Bone marrow (tissue), 2 donors: ENCODE measurements at regions not wholly inside any gene's neighbourhood (a gene's known extent, or its start where the extent isn't known, plus 50 kb on each side); places are given as distances from the start of the nearest gene placed in this dataset.

Experiments
- DNase-seq, 2 donors: peaks; one replicate each; lab custom pipeline; 2025; lab: John Stamatoyannopoulos, UW

DNA sequence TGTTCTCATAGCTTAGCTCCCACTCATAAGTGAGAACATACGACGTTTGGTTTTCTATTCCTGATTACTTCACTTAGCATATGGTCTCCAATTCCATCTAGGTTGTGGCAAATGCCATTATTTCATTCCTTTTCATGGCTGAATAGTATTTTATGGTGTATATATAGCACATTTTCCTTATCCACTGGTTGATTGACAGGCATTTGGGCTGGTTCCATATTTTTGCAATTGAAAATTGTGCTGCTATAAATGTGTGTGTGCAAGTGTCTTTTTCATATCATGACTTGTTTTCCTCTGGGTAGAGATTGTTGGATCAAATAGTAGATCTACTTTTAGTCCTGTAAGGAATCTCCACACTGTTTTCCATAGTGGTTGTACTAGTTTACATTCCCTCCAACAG is 133.0 kb upstream of the TAB2 start:
- no peak for DNase-seq

DNA sequence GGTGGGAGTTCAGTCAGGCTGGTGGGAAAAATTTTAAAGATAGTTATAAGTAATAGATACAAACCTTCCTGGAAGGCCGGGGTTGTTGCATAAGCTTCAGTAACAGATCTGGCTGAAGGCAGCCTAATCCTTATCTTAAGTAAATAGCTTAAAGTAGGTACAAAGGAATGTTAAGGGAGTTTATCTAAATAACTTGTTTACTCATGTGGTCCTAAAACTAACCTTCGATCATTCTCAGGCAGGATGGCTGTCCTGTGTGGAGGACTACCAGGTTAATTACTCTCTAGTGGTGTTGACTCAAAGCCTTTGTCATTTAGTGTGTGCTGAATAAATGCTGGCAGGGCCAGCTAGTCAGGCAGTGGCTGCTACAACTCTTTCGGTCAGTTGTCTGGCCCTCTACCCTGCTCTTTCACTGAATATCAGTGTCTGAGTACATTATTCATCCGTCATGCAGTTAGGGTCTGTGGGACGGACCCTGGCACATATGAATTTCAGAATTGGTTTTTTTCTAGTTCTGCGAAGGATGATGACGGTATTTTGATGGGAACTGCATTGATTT is 131.6 kb upstream of the TAB2 start:
- DNase-seq, result no peak

DNA sequence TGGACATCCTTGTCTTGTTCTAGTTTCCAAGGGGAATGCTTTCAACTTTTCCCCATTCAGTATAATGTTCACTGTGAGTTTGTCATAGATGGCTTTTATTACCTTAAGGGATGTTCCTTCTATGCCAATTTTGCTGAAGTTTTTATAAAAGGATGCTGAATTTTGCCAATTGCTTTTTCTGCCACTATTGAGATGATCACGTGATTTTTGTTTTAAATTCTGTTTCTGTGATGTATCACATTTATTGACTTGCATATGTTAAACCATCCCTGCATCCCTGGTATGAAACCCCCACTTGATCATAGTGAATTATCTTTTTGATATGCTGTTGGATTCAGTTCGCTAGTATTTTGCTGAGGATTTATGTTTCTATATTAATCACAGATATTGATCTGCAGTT is 130.6 kb upstream of the TAB2 start:
- DNase-seq, result no peak

DNA sequence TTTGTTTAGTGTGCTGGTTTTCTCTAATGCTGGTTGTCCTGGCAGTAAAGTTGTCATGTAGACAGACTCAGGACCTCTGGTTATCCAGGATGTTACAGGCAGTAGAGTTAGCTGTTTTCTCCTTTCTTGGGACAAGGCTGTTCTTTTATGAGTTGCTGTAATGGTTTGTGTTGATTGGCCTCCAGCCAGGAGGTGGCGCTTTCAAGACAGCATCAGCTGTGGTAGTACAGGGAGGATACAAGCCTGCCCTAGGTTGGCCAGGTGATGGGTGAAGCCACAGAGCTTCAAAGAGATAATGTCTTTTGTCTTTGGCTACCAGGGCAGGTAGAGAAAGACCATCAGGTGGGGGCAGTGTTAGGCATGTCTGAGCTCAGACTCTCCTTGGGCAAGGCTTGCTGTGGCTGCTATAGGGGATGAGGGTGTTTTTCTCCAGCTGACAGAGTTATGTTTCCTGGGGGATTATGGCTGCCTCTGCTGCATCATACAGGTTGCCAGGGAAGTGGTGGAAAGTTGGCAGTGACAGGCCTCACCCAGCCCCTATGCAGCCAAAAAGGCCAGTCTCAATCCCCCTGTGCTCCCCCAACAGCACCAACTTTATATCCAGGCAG is 127.2 kb upstream of the TAB2 start:
- no peak for DNase-seq

DNA sequence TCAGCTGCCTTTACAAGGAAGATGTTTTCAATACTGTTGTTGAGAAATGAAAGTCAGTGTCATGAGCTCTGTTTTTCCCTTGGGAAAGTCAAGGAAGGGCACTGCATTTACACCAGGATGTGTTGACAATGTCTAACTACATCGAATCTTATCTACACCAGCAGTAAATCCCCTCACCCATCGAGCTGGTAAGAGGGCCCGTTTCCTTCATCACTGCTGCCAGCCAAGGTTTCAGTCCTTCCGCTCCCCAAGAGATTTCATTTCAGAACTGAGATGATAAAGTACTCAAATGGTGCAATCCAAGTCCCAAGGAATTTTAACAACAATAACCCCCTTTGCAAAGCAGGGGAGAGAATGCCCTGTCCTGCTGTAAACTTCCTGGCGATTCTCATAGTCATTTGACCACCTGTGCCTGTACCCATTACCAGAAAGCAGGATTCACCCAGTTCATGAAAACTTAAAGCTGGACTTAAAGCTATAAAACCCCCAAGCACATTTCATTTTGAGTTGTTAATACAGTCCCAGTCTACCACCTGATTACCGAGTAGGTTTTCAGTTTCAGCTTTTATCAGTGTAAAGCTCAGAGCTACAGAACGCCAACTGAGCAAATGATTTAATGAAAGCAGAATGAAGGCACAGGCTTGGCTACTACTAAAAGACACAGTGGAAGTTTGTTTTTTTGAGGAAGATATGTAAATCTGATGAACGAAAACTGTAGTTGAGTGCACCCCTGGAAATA is 122.5 kb upstream of the TAB2 start:
- DNase-seq, result no peak

DNA sequence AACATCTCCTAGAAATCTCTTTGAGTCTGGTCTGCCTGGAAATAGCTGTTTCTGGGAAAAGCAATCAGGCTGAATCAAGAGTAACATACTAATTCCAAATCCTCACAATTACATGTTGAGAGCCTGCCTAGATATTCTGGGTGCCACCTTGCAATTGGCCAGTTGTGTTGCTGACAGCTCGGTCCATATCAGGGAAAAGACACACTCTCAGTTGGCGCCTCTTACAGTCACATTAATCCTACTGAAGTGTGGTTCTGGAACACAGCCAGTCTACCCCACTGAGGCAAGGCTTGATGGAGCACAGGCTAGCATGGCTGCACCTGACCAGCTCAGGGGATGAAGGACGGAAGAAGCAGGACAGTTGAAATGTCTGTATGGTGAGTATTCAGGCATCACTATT is 121.4 kb upstream of the TAB2 start:
- DNase-seq, result no peak

DNA sequence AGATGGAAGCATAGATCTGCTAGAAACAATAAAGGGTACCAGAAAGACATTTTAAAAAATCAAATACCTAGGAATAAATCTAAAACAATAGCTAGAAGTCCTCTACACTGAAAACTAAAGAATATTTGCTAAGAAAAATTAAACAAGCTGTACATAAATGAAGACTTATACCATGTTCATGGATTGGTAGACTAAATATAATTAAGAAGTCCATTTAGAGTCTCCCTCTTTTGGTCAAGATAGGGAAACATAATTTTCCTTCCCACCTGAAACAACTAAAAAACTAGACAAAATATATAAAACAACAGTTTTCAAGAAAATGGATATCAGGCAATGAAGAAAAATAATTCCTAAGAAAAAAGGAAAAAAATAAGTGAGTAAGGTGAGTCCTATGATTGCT is 120.0 kb upstream of the TAB2 start:
- DNase-seq, result no peak

GRCh38 chr6:149198265-149198664 is 119.2 kb upstream of the TAB2 start:
- no peak for DNase-seq

DNA sequence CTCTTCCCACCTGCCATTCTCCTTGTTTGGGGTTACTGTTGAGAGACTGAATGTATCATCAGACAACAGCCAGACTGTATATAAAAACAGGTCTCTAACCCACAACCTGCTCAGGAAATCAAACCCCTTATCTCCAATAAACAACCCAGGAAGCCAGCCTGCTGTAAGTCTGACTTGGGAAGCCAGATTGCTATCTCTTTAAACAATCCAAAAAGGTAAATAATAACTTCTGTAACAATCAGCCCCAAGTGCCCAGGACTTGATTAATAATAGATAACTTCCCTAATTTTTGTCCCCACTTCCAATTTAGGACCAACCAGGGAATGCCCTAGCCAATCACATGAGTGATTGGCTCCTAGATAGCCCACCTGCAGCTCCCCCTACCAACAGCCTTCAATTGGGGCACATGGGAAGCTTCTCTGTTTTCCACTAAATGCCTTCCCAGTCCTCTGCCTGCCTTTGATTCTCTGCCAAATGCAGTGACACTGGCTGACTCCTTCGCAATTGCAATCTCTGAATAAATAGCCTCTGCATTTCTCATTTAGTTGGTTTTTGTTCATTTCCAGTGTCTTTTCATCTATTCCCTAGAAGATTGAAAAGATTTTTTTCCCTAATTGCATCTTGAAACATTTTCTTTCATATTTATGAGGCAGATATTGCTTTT is 117.1 kb upstream of the TAB2 start:
- DNase-seq, result no peak

DNA sequence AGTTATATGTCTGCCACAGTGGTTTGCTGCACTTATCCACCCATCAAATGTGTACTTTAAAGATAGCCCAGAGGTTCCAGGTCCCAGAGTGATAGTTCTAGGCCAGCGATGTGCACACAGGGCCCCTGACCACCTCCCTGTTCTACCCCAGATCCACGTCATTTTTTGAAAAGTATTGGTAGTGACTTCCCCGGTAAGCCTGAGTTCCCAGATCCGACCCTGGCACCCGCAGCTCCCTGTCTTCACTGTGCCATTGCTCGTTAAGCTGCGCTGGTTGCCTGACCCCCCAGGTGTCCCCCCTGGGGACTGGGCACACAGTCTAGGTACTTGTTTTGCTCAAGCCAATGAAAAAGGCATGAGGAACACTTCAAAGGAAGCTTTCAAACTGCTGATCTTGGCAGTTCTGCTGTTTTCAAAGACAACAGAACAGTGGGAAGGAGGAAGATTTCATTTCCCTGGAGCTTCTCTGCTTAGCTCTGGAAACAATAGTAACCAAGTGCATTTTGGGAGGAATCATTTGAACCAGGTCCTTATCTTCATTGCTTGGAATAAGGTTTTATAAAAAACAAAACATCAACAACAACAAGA is 116.3 kb upstream of the TAB2 start:
- no peak for DNase-seq

- no peak for DNase-seq
Measured at GRCh38 chr6:149202100-149202499, 115.4 kb upstream of the TAB2 start.

- no peak for DNase-seq
Measured at GRCh38 chr6:149202952-149203351, 114.6 kb upstream of the TAB2 start.

- DNase-seq, result no peak
Measured at GRCh38 chr6:149203509-149203908, 114.0 kb upstream of the TAB2 start.

GRCh38 chr6:149208134-149208601 is 109.3 kb upstream of the TAB2 start:
- DNase-seq, result no peak

- peak in 1 of 2 donors; percentile 87 for DNase-seq
Measured at GRCh38 chr6:149209871-149210775, 107.4 kb upstream of the TAB2 start.

GRCh38 chr6:149211046-149211571 is 106.4 kb upstream of the TAB2 start:
- peak; percentile 12 to 84 for DNase-seq

GRCh38 chr6:149212206-149212605 is 105.3 kb upstream of the TAB2 start:
- DNase-seq, result no peak

DNA sequence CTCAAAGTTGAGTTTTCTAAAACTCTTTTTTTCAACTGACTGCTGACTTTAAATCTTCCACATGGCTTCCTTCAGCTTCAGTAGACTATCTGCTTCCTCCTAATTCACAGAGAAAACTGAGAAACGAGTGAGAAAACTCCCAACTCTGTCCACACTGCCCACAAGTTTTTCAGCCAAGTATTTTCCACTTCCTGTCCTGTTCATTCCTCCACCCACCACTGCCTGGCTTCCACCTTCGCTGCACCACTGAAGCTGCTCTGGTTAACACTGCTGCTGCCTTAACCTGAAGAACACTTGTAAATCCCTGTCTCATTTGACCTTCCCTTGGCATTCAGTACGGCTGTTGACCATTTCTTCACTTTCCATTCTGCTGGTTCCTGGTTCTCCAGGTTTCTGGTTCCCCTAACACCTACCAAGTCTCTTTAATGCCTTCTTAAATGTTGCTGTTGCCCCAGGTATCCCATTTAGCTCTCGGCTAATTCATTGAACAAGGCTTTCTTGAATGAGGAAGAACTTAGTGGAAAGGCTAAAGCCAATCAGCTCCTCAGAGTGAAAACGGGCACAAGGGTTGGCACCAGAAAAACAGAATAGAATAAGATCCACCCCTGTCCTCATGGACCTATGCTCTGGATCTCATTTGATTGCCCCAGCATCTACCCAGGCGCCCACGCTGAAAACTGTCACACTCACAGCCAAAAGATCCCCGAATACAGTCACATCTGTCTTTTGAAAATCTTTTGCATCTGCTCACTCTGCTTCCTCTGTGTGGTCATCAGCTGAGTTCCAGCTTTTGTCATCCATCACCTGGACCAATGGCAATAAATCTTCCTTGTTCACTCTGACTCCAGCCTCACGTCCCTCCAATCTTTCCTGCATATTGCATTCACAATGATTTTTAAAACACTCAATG is 104.4 kb upstream of the TAB2 start:
- DNase-seq, result peak in 1 of 2 donors; percentile 76

DNA sequence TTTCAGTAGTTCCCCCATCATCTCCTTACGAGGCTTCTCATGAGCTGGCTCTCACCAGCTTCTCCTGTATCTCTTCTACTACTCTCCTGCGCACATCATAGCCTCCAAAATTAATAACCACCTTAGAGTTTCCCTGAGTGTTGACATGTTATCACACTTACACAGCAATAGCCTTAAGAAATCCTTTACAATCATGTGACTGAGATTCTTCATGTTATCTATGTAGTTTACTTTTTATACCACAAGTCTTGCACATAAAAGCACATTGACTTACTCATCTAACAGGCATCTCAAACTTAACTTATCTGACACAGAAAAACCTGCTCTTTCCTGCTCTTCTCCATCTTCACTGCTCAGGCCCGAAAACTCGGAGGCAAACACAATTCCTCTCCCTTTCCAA is 103.7 kb upstream of the TAB2 start:
- no peak for DNase-seq

DNA sequence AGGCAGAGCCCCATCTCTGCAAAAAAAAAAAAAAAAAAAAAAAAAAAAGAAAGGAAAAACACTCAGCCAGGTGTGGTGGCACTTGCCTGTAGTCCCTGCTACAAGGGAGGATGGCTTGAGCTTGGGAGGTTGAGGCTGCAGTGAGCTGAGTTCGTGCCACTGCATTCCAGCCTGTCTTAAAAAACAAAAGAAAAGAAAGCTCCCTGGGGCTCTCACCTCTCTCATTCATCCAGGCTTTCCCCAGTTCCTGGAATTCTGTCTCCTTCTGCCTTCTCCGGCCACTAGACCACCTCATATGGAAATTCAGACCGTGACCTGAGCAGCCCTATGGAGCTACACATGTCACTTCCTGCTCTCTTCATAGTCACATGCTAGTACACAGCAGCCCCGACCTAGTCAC is 101.1 kb upstream of the TAB2 start:
- no peak for DNase-seq
